ENCODE measurements at regions not wholly inside any gene's neighbourhood (a gene's known extent, or its start where the extent isn't known, plus 50 kb on each side); places are given as distances from the start of the nearest gene placed in this dataset.
A peak's percentile ranks its signal among the peaks of the same experiment; 100 is the strongest.

DNA sequence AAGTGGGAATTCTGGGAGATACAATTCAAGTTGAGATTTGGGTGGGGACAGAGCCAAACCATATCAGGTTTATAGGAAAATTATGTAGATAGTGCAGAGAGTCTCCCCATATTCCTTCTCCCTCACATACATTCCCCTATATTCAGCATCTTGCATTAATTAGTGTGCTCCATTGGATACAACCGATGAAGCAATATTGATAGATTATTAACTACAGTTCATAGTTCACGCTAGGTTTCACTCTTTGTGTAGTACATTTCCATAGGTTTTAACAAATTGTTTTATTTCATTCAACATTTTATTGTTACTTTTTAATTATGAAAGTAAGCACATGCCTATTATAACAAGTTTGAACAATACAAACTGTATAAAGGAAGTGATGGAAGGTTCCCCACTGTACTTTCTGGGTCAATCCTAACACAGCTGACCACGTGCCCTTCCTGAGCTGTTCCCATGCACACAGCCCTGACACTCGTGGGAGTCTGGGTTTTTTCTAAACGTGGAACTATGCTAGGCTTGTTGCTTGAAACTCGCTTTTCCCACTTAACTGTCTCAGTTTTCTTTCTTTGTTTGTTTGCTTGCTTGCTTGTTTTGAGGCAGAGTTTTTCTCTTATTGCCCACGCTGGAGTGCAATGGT is 116.8 kb upstream of the TMPRSS2 start:
- no peak overlapping the region for H3K4me3 ChIP-seq (ENCODE audit: low read depth, low read length)
- DNase-seq (ENCODE audit: low read depth) = no peak
- TF ChIP-seq, protein P1, sequence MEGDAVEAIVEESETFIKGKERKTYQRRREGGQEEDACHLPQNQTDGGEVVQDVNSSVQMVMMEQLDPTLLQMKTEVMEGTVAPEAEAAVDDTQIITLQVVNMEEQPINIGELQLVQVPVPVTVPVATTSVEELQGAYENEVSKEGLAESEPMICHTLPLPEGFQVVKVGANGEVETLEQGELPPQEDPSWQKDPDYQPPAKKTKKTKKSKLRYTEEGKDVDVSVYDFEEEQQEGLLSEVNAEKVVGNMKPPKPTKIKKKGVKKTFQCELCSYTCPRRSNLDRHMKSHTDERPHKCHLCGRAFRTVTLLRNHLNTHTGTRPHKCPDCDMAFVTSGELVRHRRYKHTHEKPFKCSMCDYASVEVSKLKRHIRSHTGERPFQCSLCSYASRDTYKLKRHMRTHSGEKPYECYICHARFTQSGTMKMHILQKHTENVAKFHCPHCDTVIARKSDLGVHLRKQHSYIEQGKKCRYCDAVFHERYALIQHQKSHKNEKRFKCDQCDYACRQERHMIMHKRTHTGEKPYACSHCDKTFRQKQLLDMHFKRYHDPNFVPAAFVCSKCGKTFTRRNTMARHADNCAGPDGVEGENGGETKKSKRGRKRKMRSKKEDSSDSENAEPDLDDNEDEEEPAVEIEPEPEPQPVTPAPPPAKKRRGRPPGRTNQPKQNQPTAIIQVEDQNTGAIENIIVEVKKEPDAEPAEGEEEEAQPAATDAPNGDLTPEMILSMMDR (conservative IDR thresholded peaks at IDR 0.05; ENCODE audit: low read depth, low read length) = no peak

DNA sequence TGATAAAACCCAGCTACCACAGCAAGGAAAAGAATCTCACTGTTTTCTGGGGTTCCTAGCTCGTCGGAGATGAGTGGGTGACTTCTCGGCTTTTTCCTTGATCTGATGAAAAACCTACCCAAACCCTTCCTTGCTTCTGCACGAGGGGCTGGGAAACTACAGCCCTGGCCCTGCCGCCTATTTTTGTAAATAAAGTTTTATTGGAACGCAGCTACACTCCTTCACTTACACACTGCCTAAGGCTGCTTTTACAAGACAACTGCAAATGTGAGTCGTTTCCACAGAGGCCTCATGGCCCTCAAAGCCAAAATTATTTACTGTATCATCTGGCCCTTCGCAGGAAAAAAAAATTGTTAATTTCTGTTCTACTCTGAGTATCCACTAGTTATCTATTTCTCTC is 116.0 kb upstream of the TMPRSS2 start:
- TF ChIP-seq, protein P1 (conservative IDR thresholded peaks at IDR 0.05; ENCODE audit: low read depth, low read length) = no peak
- DNase-seq (ENCODE audit: low read depth) = no peak

DNA sequence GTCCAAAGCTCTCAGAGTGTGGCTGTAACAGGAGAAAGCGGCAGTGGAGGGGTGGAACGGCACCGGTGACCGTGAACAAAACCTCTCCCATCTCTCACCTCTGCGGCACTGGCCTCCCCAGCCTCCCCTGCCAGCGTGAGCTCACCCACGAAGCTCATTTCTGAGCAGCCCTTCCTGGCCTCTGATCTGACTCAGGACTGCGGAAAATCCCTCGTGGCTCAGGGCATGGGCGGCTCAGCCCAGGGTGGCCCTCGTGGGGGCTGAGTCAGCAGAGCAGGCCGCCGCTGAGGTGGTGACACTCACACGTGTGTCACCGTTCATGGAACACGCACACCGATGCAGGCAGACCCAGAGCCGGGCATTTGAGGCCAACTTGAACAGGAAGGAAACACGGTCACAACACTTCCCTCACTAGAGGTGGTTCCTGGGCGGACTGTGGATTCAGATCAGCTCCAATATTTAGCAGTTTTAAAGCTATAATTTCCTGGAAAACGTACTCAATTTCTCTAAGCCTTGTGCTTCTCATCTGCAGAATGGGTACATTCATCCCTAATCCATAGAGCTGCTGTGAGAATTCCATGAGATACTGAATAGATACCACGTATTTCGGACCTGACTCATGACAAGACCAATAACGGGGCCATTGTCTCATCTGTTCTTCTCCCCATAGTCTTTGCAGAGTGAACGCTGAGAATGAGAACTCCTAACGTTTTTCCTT is 115.0 kb upstream of the TMPRSS2 start:
- DNase-seq (ENCODE audit: low read depth) = peak; percentile 27
- TF ChIP-seq, protein P1 (conservative IDR thresholded peaks at IDR 0.05; ENCODE audit: low read depth, low read length) = no peak

More for the DNA sequence above, 116.0 kb upstream of the TMPRSS2 start:
- no peak overlapping the region for H3K4me3 ChIP-seq (ENCODE audit: low read depth, low read length)

DNA sequence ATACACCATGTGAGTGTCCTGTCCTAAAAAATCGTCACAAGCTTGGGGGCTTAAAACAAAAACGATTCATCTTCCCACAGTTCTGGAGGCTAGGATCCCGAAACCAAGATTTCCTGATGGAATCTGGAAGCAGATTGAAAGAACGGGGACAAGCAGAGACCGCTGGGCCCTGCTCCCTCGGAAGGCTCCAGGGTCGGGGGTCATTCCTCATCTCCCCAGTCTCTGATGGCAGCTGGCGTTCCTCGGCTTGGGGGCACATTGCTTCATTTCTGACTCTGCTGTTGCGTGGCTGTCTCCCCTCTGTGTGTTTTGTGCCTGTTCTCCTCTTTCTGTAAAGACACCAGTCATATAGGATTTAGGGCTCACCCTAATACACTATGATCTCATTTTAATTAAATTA is 114.2 kb upstream of the TMPRSS2 start:
- TF ChIP-seq, protein P1 (conservative IDR thresholded peaks at IDR 0.05; ENCODE audit: low read depth, low read length) = no peak
- DNase-seq (ENCODE audit: low read depth) = no peak
- H3K4me3 ChIP-seq (ENCODE audit: low read depth, low read length) = no peak overlapping the region

More for the DNA sequence above, 115.0 kb upstream of the TMPRSS2 start:
- H3K4me3 ChIP-seq (ENCODE audit: low read depth, low read length) = no peak overlapping the region

DNA sequence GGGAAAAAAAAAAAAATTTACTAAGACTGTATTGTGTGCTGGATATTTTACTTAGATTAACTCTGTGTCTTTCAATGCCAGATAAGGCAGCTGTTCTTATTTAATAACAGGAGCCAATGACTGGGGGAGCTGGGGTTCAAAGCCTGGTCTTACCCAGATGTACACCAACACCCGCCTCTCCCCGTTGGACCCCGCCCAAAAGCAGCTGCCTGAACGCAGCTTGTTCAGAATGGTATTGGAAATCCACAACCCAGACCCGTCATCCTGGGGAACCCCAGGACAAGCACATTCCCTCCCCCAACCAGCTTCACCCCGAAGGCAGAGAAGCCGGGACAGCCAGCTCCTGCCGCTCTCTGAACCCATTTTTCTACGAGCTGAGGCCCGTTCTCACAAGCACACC is 113.6 kb upstream of the TMPRSS2 start:
- H3K4me3 ChIP-seq (ENCODE audit: low read depth, low read length) = no peak overlapping the region
- DNase-seq (ENCODE audit: low read depth) = no peak
- TF ChIP-seq, protein P1 (conservative IDR thresholded peaks at IDR 0.05; ENCODE audit: low read depth, low read length) = no peak

DNA sequence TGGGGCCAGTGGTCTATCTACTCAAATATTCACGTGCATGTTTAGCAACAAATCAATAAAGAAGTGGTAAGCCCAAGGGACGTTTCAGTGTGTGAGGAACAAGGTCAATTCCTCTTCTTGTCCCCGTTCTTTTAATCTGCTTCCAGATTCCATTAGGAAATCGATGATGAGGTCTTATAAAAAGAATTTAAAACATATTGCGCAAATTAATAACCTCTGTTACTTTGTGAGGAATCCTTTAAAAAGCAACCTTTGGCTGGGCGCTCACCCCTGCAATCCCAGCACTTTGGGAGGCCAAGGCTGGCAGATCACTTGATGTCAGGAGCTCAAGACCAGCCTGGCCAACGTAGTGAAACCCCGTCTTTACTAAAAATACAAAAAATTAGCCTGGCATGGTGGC is 113.0 kb upstream of the TMPRSS2 start:
- TF ChIP-seq, protein P1 (conservative IDR thresholded peaks at IDR 0.05; ENCODE audit: low read depth, low read length) = no peak
- no peak overlapping the region for H3K4me3 ChIP-seq (ENCODE audit: low read depth, low read length)
- no peak for DNase-seq (ENCODE audit: low read depth)

DNA sequence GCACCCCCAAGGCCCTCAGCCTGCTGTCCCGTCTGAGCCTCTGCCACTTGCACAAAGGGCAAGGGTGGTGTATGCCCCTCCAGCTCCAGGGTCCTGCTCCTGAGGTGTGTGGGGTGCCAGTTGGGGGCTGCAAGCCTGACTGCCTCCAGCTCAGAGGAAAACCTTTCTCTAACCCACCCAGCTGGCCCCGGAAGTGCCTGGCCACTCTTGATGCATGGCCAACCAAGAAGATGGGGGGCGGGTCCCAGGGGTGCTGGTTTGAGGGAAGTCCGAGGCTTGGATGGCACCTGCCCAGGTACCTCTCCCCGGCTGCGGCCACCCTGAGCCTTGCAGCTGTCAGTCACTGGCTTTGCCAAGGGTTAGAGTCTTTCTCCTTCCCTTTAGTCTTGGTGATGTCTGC is 112.6 kb upstream of the TMPRSS2 start:
- H3K4me3 ChIP-seq (ENCODE audit: low read depth, low read length) = no peak overlapping the region
- TF ChIP-seq, protein P1 (conservative IDR thresholded peaks at IDR 0.05; ENCODE audit: low read depth, low read length) = no peak
- no peak for DNase-seq (ENCODE audit: low read depth)
